GM18511 (cell line): ENCODE measurements at regions not wholly inside any gene's neighbourhood (a gene's known extent, or its start where the extent isn't known, plus 50 kb on each side); places are given as distances from the start of the nearest gene placed in this dataset.

Source experiments
- ATAC-seq: cut with Tn5 transposase; IDR thresholded peaks from one replicate; pipeline ENCODE4 v1.9.1; 2021; ENCODE audit warnings: mild to moderate bottlenecking, moderate library complexity; ENCODE audit not compliant: unreplicated experiment

DNA sequence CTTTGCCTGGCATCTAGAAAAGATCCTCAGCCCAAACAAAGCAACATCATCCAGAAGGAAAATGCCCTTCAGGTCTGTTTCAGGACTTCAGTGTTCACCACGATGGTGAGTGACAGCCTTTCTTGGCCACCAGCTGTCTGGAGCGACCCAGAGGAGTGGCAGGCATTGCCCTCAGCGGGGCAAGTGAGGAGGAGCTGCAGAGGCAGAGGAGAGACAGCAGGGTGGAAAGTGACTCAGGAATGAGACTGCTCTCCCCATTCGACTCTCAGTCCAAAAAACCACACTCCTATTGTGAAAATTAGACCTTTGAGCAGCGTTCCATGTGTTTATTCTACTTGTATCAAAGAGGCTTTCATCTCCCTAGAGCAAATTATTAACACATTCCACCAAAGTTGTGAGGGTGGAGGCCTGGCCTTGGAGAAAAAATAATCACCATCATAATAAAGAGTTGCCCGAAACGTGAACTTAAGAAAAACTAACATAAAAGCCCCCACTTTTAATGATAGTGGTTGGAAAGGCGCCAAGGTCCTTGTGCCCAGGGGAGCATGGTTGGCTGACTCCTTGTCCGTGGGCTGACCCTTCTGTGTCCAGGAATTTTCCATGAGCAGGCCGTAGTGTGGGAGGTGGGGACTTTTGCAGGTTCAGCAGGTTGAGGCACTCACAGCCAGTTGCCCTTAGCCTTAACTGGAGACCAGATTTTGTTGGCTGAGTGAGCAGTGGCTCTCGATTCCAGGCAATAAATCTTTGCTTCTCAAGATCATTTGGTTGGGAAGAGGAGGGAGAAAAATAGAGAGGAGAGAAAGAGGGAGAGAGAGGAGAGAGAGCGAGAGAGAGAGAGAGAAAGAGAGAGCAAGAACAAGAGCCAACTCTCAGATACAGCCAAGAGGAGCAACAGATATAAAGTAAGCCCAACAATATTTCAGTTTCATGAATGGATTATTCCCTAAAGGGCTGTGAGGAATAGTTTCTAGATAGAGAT, 125.9 kb upstream of the ANKRD55 start:
- ATAC-seq = no peak

DNA sequence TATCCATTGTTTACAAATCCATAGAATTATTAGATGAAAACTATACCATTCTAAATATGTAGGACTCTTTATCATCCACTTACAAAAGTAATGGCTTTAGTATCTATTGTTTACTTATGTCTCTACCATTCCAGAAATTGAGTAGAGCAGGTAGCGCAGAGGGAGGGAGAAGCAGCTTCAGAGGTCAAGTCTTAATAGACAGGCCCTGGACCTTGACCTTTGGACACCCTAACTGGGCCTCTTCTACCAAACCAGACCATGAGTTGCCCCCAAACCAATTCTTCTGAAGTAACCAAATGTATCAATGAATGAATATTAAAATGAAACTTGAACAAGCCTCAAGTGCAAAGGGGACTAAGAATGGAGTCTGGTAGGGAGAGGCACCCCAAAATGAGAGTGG, 124.9 kb upstream of the ANKRD55 start:
- ATAC-seq = no peak

DNA sequence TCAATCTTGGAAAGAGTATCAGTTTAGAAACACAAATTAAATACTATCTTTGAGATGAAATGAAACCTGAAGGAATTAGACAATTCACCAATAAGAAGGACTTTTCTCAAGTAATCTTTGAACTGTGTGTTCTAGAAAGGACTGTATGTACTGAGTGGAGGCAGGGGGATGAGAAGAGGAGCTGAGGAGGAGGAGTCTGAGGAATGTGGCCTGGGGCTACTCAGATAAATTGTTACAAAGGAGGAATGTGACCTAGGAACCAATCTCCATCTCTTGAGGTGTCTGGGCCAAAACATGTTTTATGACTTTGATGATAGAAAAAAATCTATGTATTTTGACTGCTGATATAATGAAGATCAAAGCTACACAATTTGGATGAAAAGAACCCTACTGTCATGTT, 124.3 kb upstream of the ANKRD55 start:
- ATAC-seq = no peak

DNA sequence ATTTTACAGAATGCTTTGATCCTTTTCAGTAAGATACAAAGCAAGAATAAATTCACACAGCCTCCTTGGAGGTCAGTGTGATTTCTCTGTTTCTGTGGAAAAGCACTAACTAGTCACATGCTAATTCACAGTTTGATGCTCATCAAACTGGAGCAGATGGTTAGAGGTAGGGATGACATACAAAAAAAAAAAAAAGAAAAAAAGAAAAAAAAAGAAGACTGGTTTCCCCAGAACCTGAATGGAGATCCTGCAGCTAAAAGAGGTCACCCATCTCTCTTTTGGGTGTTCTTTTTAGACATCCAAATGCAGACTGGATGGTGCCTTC, 123.7 kb upstream of the ANKRD55 start:
- ATAC-seq = no peak

DNA sequence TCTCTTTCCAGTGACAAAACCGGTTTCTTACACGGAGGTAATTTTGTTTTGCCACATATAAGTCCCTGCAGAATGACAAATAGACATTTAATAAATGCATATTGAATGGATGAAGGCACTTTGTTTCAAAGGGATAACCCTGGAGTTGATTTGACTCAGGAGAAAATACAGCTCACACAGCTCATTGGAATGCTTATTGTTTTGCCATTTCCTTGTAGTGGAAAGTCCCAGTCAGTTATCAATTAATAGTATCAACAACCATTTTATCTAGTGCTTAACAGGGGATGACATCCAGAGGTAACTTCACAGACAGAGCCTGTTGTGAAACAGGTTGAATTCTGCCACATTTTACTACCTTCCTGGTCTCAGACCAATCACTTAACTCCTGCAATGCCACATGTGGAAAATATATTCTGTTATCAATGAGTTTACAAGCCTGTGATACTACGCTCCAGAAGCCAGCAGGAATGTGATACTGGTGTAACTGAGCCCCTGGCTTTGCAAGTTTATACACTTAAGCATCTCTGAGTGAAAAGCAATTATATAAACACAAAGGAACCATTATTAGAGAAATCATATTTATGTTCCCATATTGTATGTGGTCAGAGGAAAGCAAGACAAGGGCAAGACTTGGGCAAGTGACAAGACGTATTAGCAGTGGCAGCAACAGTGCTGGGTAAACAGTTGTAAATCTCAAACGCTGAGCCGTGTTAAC, 123.1 kb upstream of the ANKRD55 start:
- ATAC-seq = no peak

DNA sequence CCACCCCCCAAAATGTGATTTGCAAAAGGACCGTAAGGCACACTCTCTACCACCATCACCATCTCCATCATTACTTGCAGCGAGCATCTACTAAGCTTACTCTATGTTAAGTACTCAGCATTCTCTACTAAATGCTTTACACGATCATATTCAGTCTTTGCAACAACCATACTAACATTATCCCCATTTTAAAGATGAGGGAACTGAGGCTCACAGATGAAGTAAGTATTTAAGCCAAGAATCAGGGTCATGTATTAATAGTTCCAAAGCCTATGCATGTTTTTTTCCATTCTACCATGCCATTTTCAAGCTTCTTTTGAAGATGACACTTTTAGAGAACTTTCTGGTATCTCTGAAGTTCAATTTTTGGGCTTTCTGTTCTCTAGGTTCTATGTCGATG, 121.7 kb upstream of the ANKRD55 start:
- ATAC-seq = no peak

DNA sequence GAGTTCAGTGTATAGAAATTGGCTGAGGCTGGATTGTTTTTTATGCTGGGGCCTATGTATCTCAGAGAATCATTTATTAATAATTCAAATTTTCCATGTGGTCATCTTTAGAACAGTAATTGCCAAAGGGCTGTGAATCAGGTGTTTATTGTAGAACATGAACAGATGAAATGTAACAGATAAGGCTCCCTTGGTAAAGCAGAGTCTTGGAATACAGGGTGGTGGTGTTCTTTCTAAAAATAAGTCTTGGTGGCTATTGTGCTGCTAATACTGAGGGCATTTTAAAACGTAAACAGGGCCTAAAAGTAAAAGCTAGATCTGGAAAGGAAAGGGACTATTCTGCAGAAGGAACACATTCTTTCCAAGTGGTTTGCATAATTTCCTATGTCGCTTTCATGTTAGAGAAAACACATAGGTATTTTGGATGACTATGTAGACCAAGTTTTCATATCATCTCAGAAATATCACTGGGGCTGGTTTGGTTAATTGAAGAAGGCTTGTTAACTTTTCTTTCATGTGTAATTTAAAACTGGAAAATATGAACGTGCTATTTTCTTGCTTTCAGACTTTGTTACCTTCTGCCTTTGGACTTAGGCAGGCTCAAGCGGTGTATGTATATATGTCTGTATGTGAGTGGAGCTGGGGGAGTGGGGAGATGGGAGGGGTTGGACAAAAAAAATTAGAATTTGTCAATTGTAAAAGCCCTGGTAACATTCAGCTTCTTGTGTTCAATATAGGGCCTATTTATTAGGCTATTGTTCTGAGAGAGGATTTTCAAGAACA, 119.9 kb upstream of the ANKRD55 start:
- ATAC-seq = no peak

DNA sequence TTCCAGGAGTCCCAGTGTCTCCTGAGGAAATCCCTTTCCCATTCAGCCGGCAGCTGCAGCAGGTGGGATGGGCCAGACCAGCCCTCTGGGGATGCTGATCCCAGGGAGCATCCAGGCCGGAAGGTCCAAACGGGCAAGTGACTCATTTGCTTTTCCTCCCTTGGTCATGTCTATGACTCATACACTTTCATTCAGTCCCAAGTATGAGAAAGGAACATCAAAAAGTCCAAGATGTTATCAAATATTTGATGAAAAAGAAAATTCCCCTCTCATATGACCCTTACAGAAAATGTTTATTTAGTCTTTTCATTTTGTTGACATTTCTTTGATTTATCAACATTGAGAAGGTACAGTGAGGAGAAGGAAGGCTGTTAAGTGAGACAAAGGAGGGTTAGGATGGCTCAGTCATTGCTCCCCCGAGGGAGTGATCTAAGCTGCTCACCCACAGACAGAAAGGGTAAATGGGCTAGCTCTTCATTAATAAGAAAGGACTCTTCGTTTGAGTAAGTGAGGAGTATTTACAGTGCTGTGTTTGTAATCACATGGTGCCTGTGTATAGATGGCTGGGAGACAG, 117.6 kb upstream of the ANKRD55 start:
- ATAC-seq = no peak

DNA sequence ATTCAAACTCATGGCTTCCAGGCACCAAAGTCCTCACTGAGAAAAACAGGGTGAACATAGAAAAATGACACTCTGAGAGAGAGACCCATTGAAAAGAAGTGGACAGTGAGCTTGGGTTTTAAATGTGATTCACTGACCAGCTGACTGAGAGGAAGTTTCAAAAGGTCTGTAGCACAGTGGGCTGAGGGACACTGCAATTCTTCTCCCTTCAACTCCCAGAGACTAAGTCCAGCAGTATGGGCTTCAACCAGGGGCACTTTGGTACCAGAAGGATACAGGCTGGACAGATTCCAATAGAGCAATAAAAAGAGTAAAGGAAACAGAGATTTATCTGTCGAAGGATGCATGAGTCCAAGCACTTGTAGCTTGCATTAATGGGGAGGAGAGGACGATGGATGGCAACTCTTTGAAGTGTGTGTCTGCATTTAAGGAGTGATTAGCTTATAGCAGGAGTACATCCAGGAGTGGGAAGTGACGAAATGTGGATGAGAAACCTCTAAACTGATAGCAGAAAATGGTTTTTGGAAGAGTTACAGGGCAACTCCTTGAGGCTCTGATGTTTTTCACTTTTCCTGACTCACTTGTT, 117.0 kb upstream of the ANKRD55 start:
- ATAC-seq = no peak

DNA sequence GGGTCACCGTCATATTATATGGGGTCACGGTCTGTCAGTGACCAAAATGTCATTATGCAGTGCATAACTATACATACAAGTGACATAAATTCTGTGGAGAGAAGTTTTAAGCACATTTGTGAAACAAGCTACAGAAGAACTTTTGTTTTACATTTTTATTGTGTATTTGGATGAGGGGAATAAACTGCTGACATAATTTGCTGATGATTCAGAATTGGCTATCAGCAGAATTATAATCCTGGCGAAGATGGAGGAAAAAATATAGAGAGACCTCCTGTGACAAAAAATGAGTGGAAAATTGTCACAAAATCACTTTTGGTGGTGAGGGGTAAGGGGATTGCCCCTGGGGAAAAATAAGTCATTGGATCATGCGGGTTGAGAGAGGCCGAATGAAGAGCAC, 116.3 kb upstream of the ANKRD55 start:
- no peak for ATAC-seq

DNA sequence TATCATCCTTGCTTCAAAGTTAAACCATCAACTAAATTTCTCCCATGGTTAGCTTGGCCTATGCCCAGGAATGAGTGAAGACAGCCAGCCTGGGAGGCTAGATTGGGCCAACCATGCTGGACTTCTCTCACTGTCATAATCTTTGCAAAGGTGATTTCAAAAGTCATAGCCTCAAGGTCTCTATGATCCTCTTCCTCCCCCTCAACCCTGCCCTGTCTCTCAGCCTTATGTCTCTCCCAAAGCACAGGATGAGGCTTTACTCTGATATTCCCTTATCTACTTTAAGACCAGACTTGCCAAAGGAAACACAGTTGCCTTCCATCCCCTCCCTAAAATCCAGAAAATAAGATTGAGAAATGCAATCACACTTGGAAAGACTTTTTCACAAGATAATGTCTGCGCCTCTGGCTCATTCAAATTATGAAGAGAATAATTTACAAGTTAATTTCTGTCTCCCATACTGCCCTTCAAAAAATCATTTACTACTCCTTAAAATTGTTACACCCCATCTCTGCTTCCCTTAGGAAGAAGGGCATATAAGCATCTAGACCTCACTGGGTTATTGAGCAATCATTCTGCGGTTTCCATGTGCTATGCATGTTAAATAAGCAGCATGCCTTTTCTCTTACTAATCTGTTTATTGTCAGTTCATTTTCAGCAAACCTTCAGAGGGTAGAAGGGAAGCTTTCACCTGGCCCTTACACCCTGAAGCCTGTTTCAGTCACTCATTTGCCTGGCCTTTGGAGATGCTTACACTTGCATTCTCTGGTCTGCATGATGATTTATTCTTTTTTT, 113.8 kb upstream of the ANKRD55 start:
- no peak for ATAC-seq

DNA sequence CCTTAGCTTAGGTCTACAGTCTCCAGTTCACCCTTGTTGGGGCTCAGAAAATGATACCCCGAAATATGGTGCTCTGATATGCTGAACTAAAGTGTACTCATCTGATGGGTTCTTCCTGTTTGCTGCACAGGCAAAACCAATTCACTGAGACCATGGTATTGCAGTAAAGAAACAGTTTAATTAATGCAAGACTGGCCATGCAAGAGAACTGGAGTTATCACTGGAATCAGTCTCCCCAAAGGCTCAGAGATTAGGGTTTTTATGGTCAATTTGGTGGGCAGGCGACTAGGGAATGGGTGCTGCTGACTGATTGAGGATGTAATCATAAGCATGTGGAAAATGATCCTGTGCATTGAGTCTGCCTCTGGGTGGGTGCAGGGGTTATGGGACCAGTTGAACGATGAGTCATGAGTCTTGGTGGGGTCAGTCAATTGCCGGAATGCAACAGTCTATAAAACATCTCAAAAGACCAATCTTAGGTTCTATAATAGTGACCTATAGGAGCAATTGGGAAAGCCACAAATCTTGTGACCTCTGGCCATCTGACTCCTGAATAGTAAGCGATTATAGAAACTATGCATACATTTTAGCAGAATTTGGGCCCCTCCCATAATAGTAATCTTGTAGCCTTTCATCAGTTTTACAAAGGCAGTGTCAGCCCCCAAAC, 113.0 kb upstream of the ANKRD55 start:
- no peak for ATAC-seq

DNA sequence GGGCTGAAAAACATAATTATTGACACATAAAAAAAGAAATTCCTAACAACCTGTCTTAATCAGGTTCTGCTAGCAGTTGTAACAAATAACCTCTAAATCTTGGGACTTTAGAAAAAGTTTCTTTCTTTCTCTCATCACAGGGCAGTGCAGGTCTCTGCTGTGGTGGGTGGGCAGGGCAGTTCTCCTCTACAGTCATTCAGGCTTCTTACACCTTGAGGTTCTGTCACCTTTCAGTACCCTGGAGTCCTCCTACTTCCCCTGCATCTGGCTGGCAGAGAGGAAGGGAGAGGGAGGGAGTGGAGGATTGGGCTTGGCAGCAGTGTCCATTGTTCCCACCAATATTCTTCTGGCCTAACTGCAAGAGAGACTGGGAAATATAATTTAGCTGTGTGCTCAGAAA, 112.2 kb upstream of the ANKRD55 start:
- no peak for ATAC-seq

DNA sequence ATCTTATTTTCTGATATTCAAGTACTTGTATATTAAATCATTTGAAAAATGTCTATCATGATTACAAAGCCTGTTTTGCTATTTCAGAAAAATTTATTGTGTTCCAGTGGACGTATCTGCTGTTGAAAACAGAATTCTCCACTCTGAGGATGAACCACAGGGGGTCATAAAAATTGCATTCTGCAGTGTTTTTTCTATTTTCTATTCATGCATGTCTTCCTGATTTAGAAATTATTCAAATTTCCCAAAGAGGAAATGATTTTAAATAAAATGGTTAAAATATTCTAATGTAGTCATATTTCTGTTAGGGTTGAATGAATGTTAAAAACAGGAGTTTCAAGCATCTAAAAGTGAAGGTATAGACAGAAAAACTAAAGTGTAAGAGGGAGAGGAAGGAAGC, 111.5 kb upstream of the ANKRD55 start:
- no peak for ATAC-seq

DNA sequence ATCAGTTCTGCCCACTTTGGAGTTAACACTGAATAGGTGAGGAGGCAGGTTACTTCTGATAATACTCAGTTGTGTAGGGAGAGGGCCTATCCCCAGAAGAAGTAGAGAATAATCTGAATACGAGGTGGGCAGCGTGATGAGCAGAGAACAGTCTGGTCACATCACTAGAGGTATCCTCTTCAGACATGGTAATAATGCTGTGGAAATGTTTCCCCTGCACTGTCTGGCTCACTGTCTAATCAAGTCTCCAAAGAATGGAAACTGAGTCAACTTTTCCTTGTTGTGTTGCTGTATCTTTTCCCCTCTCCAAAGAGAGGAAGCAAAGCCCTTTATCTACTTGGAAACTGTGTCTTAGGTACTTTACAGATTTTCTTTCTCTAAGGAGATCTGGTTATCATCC, 110.9 kb upstream of the ANKRD55 start:
- ATAC-seq = no peak

DNA sequence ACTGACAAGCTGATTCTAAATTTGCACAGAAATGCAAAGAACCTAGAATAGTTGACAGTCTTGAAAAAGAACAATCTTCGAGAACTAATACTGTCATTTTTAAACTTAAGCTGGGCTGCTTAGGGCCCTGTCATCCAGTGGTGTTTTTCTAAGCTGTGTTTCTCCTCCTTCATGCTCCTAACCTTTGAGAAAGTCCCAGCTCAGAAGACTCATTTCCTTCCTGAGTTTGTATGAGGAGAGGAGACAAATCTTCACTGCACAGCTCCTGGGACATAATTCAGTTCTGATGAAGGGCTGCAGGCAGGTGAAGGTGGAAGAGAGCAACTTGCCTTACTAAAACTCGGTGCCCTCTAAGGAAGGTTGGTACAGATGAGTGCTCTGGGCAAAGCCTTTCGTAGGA, 109.5 kb upstream of the ANKRD55 start:
- no peak for ATAC-seq

DNA sequence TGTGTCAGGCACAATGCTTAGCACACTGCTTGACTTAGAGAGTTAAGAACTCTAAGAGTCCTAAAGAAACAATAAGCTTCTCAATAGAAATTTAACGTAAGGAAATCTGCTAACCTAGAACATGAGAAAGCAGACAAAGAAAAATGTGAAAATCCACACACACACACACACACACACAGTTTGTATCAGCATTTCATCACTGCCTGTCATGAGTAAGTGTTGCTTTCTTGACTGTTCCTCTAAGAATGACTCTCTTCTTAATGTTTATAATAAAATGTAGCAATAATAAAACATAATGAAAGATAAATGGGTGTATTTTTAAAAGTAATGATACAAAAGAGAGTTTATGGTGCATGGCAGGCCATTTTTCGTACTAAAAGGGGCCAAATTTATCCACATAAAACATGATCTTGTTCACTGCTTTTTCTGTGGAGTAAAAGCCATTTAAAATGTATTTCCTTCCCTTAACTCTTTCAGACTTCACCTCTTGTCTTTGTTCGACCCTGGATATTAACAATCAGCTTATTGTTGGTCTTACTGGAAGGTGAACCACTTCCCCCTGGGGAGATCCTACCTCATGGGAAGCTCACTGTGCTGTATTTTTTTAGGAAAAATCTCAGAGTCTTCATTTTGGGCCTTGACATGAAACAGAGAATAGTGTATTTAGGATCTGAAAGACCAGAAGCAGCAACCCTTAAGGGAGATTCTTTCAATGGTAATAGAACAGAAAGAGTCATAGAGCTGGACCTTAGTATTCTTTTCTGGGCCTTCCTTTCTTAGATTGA, 107.3 kb upstream of the ANKRD55 start:
- no peak for ATAC-seq

DNA sequence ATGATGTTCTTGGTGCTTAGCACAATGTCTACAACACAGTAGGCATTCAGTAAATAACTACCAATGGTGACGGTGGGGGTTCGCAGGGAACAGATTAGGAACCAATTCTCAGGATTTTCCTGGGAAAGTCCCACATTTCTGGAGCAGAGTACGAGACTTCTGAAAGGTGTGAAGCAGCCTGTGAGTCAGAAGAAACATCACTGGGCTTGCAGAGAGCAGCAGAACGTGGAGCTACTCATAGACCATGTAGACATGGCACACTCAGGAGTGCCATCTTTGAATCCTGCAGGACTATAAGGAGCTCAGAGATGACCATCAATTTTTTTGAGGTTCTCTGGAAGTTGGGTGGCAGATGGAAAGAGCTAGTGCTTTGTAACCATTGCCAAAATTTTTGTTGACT, 106.6 kb upstream of the ANKRD55 start:
- ATAC-seq = no peak
